ENCODE measurements at regions not wholly inside any gene's neighbourhood (a gene's known extent, or its start where the extent isn't known, plus 50 kb on each side); places are given as distances from the start of the nearest gene placed in this dataset.
"Not testable (repeated sequence)": the region's sequence is repeated elsewhere in the genome, so short reads cannot be mapped to it uniquely, and the experiment has no call there.

GRCh38 chr5:79924936-79925893 is 65.8 kb downstream of the MTX3 start:
- DNase-seq (ENCODE audit: low spot score): no peak

- no peak for DNase-seq (ENCODE audit: low spot score)
These were observed 67.6 kb downstream of the MTX3 start for GRCh38 chr5:79923431-79923830.

GRCh38 chr5:79922626-79923025 is 68.4 kb downstream of the MTX3 start:
- no peak for DNase-seq (ENCODE audit: low spot score)

DNA sequence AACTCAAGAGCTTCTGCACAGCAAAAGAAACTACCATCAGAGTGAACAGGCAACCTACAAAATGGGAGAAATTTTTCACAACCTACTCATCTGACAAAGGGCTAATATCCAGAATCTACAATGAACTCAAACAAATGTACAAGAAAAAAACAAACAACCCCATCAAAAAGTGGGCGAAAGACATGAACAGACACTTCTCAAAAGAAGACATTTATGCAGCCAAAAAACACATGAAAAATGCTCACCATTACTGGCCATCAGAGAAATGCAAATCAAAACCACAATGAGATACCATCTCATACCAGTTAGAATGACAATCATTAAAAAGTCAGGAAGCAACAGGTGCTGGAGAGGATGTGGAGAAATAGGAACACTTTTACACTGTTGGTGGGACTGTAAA is 83.6 kb downstream of the MTX3 start:
- not testable (repeated sequence) for DNase-seq (ENCODE audit: low spot score)

DNA sequence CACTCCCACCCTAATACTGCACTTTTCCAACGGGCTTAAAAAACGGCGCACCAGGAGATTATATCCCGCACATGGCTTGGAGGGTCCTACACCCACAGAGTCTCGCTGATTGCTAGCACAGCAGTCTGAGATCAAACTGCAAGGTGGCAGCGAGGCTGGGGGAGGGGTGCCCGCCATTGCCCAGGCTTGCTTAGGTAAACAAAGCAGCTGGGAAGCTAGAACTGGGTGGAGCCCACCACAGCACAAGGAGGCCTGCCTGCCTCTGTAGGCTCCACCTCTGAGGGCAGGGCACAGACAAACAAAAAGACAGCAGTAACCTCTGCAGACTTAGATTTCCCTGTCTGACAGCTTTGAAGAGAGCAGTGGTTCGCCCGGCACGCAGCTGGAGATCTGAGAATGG is 88.5 kb downstream of the MTX3 start:
- not testable (repeated sequence) for DNase-seq (ENCODE audit: low spot score)

DNA sequence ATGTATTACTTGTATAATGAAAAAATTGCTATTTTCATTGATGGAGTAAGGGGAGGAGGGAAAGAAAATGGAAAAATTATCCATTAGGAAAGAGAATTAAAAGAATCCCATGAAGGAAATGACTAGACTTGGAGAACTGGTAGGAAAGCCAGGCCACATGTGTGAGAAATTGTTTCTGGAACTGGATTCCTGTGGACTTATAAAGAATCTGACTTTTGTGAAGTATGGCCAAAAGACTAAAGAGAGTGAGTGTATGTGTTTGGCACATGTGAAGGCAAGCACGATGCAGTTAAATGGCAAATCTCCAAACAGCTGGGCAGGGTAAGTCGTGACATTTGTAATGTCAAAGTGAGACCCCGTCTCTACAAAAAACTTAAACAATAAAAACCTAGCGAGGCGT is 89.4 kb downstream of the MTX3 start:
- no peak for DNase-seq (ENCODE audit: low spot score)

GRCh38 chr5:79898611-79899010 is 92.5 kb downstream of the MTX3 start:
- no peak for DNase-seq (ENCODE audit: low spot score)

- no peak for DNase-seq (ENCODE audit: low spot score)
These were observed 97.1 kb downstream of the MTX3 start for GRCh38 chr5:79893976-79894375.

DNA sequence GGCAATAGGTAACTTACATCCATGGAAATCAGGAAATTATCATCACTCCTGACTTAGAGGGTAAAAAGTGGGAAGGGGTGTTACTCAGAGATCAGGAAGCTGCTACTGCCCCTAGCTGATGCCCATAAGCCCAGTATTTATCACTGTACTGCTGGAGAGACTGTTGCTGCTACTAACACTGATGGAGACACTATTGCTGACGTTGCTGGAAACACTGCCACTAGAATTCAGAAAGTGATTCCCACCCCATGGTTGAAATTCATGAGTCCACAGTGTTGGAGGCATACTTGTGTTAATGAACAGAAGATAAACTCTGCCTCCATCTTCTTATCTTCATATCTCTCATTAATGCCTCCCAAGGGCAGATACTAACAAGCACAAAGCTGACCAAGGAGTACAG is 97.6 kb downstream of the MTX3 start:
- DNase-seq (ENCODE audit: low spot score): no peak

DNA sequence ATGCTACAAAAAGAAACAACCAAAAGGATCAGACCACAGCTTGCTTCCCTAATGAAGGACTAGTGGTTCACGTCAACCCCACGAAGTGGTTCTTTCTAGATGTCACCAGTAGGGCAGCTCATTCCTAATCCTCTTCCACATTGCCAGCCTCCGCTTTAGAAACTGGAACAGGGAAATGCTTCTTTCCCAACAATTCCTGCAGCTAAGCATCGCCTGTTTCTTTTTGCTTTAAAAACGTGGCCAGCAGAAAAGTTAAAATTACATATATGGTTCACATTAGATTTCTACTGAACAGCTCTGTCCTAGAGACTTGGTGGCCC is 100.2 kb downstream of the MTX3 start:
- DNase-seq (ENCODE audit: low spot score): no peak

- DNase-seq (ENCODE audit: low spot score): no peak
These were observed 100.7 kb downstream of the MTX3 start for GRCh38 chr5:79890119-79890929.

GRCh38 chr5:79888643-79889042 is 102.4 kb downstream of the MTX3 start:
- no peak for DNase-seq (ENCODE audit: low spot score)

GRCh38 chr5:79886925-79887655 is 104.0 kb downstream of the MTX3 start:
- no peak for DNase-seq (ENCODE audit: low spot score)

GRCh38 chr5:79886456-79886855 is 104.6 kb downstream of the MTX3 start:
- no peak for DNase-seq (ENCODE audit: low spot score)

- not testable (repeated sequence) for DNase-seq (ENCODE audit: low spot score)
These were observed 111.2 kb downstream of the MTX3 start for GRCh38 chr5:79879880-79880279.

DNA sequence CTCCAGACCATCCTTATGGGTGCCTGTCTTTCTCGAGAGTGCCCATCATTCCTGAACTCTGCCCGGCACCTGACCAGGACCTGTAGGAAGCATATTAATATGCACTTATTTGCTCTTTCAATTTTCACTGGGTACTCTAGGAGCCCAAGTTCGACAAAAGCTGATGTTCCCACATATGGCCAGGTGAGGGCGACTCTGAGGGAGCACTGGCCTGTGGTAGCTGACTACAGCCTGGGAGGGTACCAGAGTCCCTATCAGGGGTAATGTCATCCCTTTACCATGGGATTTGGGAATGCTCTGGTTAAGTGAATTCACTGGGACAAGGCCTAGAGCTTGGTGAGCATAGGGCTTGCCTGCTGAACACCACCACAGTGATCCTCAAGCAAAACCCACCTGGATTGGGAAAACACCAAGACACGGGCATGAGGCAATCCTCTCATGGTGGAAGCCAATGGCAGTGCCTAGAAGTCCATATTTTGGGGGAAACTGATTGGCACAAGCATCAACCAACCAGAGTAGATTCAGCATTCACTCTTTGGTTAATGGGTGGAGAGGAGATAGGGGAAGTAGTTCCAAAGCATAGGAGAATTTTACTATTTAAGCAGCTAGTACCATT is 112.2 kb downstream of the MTX3 start:
- peak; percentile 13 for DNase-seq (ENCODE audit: low spot score)

DNA sequence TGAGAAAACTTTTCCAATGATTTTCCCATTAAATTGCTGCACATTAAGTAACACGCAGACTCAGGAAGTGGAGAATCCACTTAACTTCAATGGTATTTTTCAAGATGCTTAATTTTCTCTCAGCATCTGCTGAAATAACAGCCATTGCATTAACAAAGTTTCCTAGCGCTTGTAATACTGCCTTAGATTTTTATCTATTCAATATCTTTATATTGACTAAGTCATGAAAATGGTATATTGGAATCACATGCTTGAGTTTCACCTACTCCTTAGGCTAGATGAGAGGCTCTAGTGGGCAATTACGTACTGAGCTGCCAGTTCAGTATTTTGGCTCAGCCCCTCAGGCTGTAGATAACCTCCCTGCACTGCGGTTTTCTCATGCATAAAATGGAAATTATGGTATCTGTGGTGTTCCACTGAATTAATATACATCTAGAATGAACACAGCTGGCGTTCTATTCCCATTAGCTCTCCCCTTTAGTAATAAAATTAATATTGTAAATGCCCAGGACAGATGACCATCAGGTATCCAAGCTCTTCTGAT is 112.9 kb downstream of the MTX3 start:
- no peak for DNase-seq (ENCODE audit: low spot score)

DNA sequence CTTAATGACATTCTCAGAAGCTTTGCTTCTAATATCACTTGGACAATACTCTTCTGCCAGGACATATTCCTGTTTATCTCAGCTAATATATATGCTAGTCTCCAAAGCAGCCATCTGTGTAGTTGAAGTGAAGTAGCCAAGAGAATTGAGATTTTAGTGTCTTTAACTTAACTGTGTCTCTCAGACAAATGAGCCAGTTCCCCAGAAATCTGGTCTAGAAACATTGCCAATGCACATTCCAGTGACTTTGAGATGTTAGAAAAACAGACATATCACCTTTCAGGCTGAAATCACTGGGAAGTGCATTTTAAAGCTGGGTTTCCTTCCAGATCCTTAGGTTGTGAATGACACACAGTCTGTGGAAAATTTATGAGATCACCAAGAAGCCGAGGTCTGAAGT is 114.6 kb downstream of the MTX3 start:
- no peak for DNase-seq (ENCODE audit: low spot score)

DNA sequence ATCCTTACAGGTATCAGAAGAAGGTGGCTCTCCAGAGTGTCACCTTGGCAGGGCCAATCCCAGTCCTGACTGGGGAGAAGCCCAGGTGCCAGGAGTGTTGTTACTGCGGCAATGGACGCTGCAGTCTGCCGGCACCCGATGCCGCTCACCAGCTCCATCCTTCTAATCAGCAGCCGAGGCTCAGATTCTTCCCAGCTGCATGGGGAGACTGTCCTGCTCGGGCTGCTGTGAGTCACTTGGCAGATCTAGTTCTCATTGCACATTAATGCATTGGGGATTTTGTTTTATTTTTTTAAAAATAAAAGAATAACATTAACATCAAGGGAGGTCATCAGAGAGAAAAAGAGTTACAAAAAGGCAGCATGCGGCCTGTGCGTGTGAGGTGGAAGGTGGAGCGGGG is 115.8 kb downstream of the MTX3 start:
- no peak for DNase-seq (ENCODE audit: low spot score)

DNA sequence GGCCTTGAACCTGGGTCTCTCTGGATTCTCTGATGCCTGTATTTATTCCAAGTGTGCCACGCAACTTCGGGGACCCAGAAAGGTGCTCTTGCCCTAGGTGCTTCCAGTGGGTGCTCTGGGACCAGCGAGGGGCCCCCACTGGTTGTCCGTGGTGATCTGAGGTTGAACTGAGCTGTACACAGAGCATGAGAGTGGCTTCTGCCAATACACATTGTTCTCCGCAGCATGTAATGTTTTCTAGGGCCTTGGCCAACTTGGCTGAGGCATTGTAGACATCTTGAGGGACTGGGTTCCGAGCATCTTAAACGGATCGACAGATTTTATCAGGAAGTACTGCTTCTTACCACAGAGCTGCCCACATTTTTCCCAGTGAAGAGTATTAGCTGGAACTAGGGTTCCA is 117.9 kb downstream of the MTX3 start:
- no peak for DNase-seq (ENCODE audit: low spot score)

GRCh38 chr5:79872291-79872690 is 118.8 kb downstream of the MTX3 start:
- no peak for DNase-seq (ENCODE audit: low spot score)

All from cerebellar cortex (tissue), 1 donor.